ENCODE measurements at regions not wholly inside any gene's neighbourhood (a gene's known extent, or its start where the extent isn't known, plus 50 kb on each side); places are given as distances from the start of the nearest gene placed in this dataset.

- H3K9me3 Mint-ChIP-seq = peaks cover 8% of the 10 kb centered on the region
- no peaks in the 10 kb centered on the region for H3K27me3 Mint-ChIP-seq
- no peak overlapping the region for H3K27ac Mint-ChIP-seq
- H3K4me3 Mint-ChIP-seq = no peak overlapping the region
- H3K4me1 Mint-ChIP-seq (ENCODE audit: low read depth) = no peaks in the 10 kb centered on the region
- intact Hi-C loops (cut with micrococcal nuclease) = no loop called here
- H3K36me3 Mint-ChIP-seq (ENCODE audit: low read depth) = no peaks in the 10 kb centered on the region
Observed at GRCh38 chr4:29415771-29416170, 1304.4 kb upstream of the PCDH7 start.

- intact Hi-C loops (cut with micrococcal nuclease) = no loop called here
- H3K27me3 Mint-ChIP-seq = no peaks in the 10 kb centered on the region
- peaks cover 8% of the 10 kb centered on the region for H3K9me3 Mint-ChIP-seq
- H3K36me3 Mint-ChIP-seq (ENCODE audit: low read depth) = no peaks in the 10 kb centered on the region
- no peak overlapping the region for H3K27ac Mint-ChIP-seq
- H3K4me3 Mint-ChIP-seq = no peak overlapping the region
- H3K4me1 Mint-ChIP-seq (ENCODE audit: low read depth) = no peaks in the 10 kb centered on the region
Observed at GRCh38 chr4:29423836-29424721, 1296.1 kb upstream of the PCDH7 start.

GRCh38 chr4:29453303-29453820, 1266.8 kb upstream of the PCDH7 start:
- H3K4me1 Mint-ChIP-seq (ENCODE audit: low read depth) = no peaks in the 10 kb centered on the region
- H3K9me3 Mint-ChIP-seq = peaks cover 29% of the 10 kb centered on the region
- no peaks in the 10 kb centered on the region for H3K36me3 Mint-ChIP-seq (ENCODE audit: low read depth)
- intact Hi-C loops (cut with micrococcal nuclease) = no loop called here
- no peak overlapping the region for H3K4me3 Mint-ChIP-seq
- no peak overlapping the region for H3K27ac Mint-ChIP-seq
- H3K27me3 Mint-ChIP-seq = no peaks in the 10 kb centered on the region

GRCh38 chr4:29459926-29460325, 1260.2 kb upstream of the PCDH7 start:
- Mint-ChIP-seq H3K4me3 (no peak overlapping the region), H3K4me1 (ENCODE audit: low read depth) (no peaks in the 10 kb centered on the region), H3K27me3 (no peaks in the 10 kb centered on the region), H3K27ac (no peak overlapping the region), H3K36me3 (ENCODE audit: low read depth) (no peaks in the 10 kb centered on the region), H3K9me3 (peaks cover 27% of the 10 kb centered on the region)
- intact Hi-C loops (cut with micrococcal nuclease) = no loop called here

- H3K27me3 Mint-ChIP-seq = no peaks in the 10 kb centered on the region
- no peak overlapping the region for H3K27ac Mint-ChIP-seq
- intact Hi-C loops (cut with micrococcal nuclease) = no loop called here
- no peaks in the 10 kb centered on the region for H3K4me1 Mint-ChIP-seq (ENCODE audit: low read depth)
- peaks cover 14% of the 10 kb centered on the region for H3K9me3 Mint-ChIP-seq
- no peak overlapping the region for H3K4me3 Mint-ChIP-seq
- no peaks in the 10 kb centered on the region for H3K36me3 Mint-ChIP-seq (ENCODE audit: low read depth)
Observed at GRCh38 chr4:29467044-29467717, 1253.0 kb upstream of the PCDH7 start.

All from dendritic cell treated with granulocyte-macrophage colony-stimulating factor and Interleukin-4, amounts not matched to agents 40 ng/mL and 50 ng/mL, for 4 days (primary cell).